ENCODE measurements at regions not wholly inside any gene's neighbourhood (a gene's known extent, or its start where the extent isn't known, plus 50 kb on each side); places are given as distances from the start of the nearest gene placed in this dataset.

- no peak for DNase-seq
These were observed 159.5 kb upstream of the TMPO start for GRCh38 chr12:98355933-98356332.

- DNase-seq: no peak
These were observed 157.2 kb upstream of the TMPO start for GRCh38 chr12:98358144-98358543.

- no peak for DNase-seq
These were observed 155.5 kb upstream of the TMPO start for GRCh38 chr12:98359856-98360255.

GRCh38 chr12:98360401-98360800, 155.0 kb upstream of the TMPO start:
- no peak for DNase-seq

- DNase-seq: no peak
These were observed 145.8 kb upstream of the TMPO start for GRCh38 chr12:98369581-98369980.

GRCh38 chr12:98370976-98371375, 144.4 kb upstream of the TMPO start:
- DNase-seq: no peak

GRCh38 chr12:98371419-98371818, 144.0 kb upstream of the TMPO start:
- no peak for DNase-seq

- no peak for DNase-seq
These were observed 142.9 kb upstream of the TMPO start for GRCh38 chr12:98372340-98373024.

- peak; percentile 24 for DNase-seq
These were observed 142.3 kb upstream of the TMPO start for GRCh38 chr12:98373025-98373554.

GRCh38 chr12:98374007-98374406, 141.4 kb upstream of the TMPO start:
- DNase-seq: no peak

GRCh38 chr12:98379106-98379505, 136.3 kb upstream of the TMPO start:
- no peak for DNase-seq

GRCh38 chr12:98385641-98386040, 129.7 kb upstream of the TMPO start:
- DNase-seq: no peak

GRCh38 chr12:98387444-98387843, 127.9 kb upstream of the TMPO start:
- no peak for DNase-seq

GRCh38 chr12:98388126-98388525, 127.3 kb upstream of the TMPO start:
- DNase-seq: peak; percentile 79

GRCh38 chr12:98389593-98389992, 125.8 kb upstream of the TMPO start:
- no peak for DNase-seq

- peak; percentile 77 for DNase-seq
These were observed 117.9 kb upstream of the TMPO start for GRCh38 chr12:98397323-98398105.

- DNase-seq: no peak
These were observed 115.9 kb upstream of the TMPO start for GRCh38 chr12:98399532-98399931.

- no peak for DNase-seq
These were observed 114.0 kb upstream of the TMPO start for GRCh38 chr12:98401427-98401826.

- DNase-seq: no peak
These were observed 113.3 kb upstream of the TMPO start for GRCh38 chr12:98402091-98402490.

- DNase-seq: no peak
These were observed 112.7 kb upstream of the TMPO start for GRCh38 chr12:98402671-98403070.

GRCh38 chr12:98403385-98403784, 112.0 kb upstream of the TMPO start:
- no peak for DNase-seq

- DNase-seq: no peak
These were observed 111.5 kb upstream of the TMPO start for GRCh38 chr12:98403936-98404335.

- no peak for DNase-seq
These were observed 109.5 kb upstream of the TMPO start for GRCh38 chr12:98405805-98406366.

- DNase-seq: no peak
These were observed 109.0 kb upstream of the TMPO start for GRCh38 chr12:98406378-98406777.
